HCT116 (cell line): ENCODE measurements at regions not wholly inside any gene's neighbourhood (a gene's known extent, or its start where the extent isn't known, plus 50 kb on each side); places are given as distances from the start of the nearest gene placed in this dataset.

Experiments
- ATAC-seq: fragments of 200-7000 bp; cut with Tn5 transposase; 2 replicates; pipeline ENCODE4 v1.9.1; 2020; ENCODE audit warnings: mild to moderate bottlenecking, moderate library complexity
- BruUV-seq: library from RNA; stranded (reverse); fragments of 400-500 nt; replicated peaks from 2 replicates; lab custom pipeline; 2021; lab: Mats Ljungman, UMichigan
- CTCF ChIA-PET: fragments of 300-600 bp; sonication (Branson Sonifier 250); formaldehyde crosslinking; loops from one replicate; lab custom pipeline; 2021; ENCODE audit warnings: antibody characterized with exemption; lab: Charles Lee
- POLR2A ChIA-PET: fragments of 300-600, 350-600 bp; sonication (Branson Sonifier 250); formaldehyde crosslinking; loops from one replicate; lab custom pipeline; 2021; ENCODE audit warnings: antibody characterized with exemption; lab: Charles Lee
- RAD21 ChIA-PET, 2 experiments: fragments of 300-600 bp; sonication (Branson Sonifier 250); formaldehyde crosslinking; loops; one replicate each; lab custom pipeline; 2023; ENCODE audit warnings: low total read pairs in 2 of 2; ENCODE audit not compliant: uncharacterized antibody in 2 of 2, unreplicated experiment in 2 of 2, low non-redundant PET in 1 of 2; lab: Charles Lee
- DNase-seq: peaks from one replicate; pipeline ENCODE4 v3.0.0-alpha.2; 2010; ENCODE audit warnings: low read depth, low spot score
- H2AFZ ChIP-seq: fragments of 200-600 bp; shearing (Covaris generic), sonication (generic); 2 replicates; pipeline ENCODE4 v1.6.1; 2017; ENCODE audit warnings: low read depth, mixed run types, mixed read lengths, antibody characterized with exemption, low read length; ENCODE audit not compliant: poor library complexity, severe bottlenecking
- H3K27ac ChIP-seq: 2 replicates; pipeline ENCODE4 v1.5.1; 2012; ENCODE audit warnings: low read depth, low read length
- H3K27me3 ChIP-seq: fragments of 200-600 bp; sonication (generic); 2 replicates; pipeline ENCODE4 v1.6.1; 2016; ENCODE audit warnings: mixed run types, low read length, mixed read lengths; ENCODE audit not compliant: insufficient read depth
- H3K36me3 ChIP-seq, 2 experiments: fragments of 200-500 bp in 1 of 2; fragments of 200-600 bp in 1 of 2; sonication (Bioruptor generic) in 1 of 2; sonication (generic) in 1 of 2; 2 replicates each; pipeline versions ENCODE4 v1.5.1 to v1.6.1; 2014 to 2016; ENCODE audit warnings: low read length in 2 of 2, inconsistent platforms in 1 of 2, mixed read lengths in 1 of 2, mixed run types in 1 of 2; ENCODE audit not compliant: insufficient read depth in 2 of 2, control insufficient read depth in 1 of 2
- H3K4me1 ChIP-seq, 2 experiments: fragments of 200-600 bp in 1 of 2; sonication (generic) in 1 of 2; 2 replicates each; pipeline versions ENCODE4 v1.5.1 to v1.6.1; 2012 to 2017; ENCODE audit warnings: low read length in 2 of 2, inconsistent platforms in 1 of 2, mild to moderate bottlenecking in 1 of 2, mixed read lengths in 1 of 2, mixed run types in 1 of 2, moderate library complexity in 1 of 2; ENCODE audit not compliant: insufficient read depth in 2 of 2, control insufficient read depth in 1 of 2
- H3K4me2 ChIP-seq: fragments of 200-600 bp; sonication (generic); 2 replicates; pipeline ENCODE4 v1.6.1; 2017; ENCODE audit warnings: mixed run types, low read length, mixed read lengths
- H3K4me3 ChIP-seq, 2 experiments: fragments of 200-600 bp in 1 of 2; sonication (generic) in 1 of 2; replicated peaks in 1 of 2; 2 replicates each; pipeline ENCODE4 v1.5.1; 2011 to 2016; ENCODE audit warnings: low read length in 2 of 2, control low read depth in 1 of 2, low read depth in 1 of 2, mild to moderate bottlenecking in 1 of 2, mixed read lengths in 1 of 2, mixed run types in 1 of 2
- H3K79me2 ChIP-seq: fragments of 200-600 bp; sonication (generic); 2 replicates; pipeline ENCODE4 v1.6.1; 2017; ENCODE audit warnings: mild to moderate bottlenecking, mixed run types, low read length, moderate library complexity, mixed read lengths; ENCODE audit not compliant: insufficient read depth
- H3K9ac ChIP-seq: fragments of 200-600 bp; sonication (generic); 2 replicates; pipeline ENCODE4 v1.6.1; 2016; ENCODE audit warnings: low read length, mixed read lengths
- H3K9me2 ChIP-seq: fragments of 200-600 bp; sonication (generic), shearing (Covaris generic); 2 replicates; pipeline ENCODE4 v1.6.1; 2017; ENCODE audit warnings: mixed run types, mild to moderate bottlenecking, moderate library complexity; ENCODE audit not compliant: insufficient read depth
- H3K9me3 ChIP-seq, 2 experiments: fragments of 200-500 bp in 1 of 2; fragments of 200-600 bp in 1 of 2; sonication (Bioruptor generic) in 1 of 2; sonication (generic) in 1 of 2; 2 replicates each; pipeline ENCODE4 v1.6.1; 2014 to 2017; ENCODE audit warnings: low read length in 2 of 2, mixed read lengths in 2 of 2, inconsistent platforms in 1 of 2, low read depth in 1 of 2, mild to moderate bottlenecking in 1 of 2, mixed run types in 1 of 2, moderate library complexity in 1 of 2; ENCODE audit not compliant: control insufficient read depth in 1 of 2, insufficient read depth in 1 of 2
- H4K20me1 ChIP-seq: fragments of 200-600 bp; sonication (generic), shearing (Covaris generic); 2 replicates; pipeline ENCODE4 v1.6.1; 2017; ENCODE audit warnings: mixed run types, mild to moderate bottlenecking, moderate library complexity; ENCODE audit not compliant: insufficient read depth
- CBX3 ChIP-seq: IDR thresholded peaks from 2 replicates; pipeline ENCODE4 v1.6.1; 2012; ENCODE audit warnings: low read depth
- CEBPB ChIP-seq: IDR thresholded peaks from 2 replicates; pipeline ENCODE4 v1.6.1; 2012; ENCODE audit warnings: low read depth
- EGR1 ChIP-seq: IDR thresholded peaks from 2 replicates; pipeline ENCODE4 v1.6.1; 2012; ENCODE audit warnings: low read depth
- ELF1 ChIP-seq: IDR thresholded peaks from 2 replicates; pipeline ENCODE4 v1.6.1; 2012; ENCODE audit warnings: low read depth, borderline replicate concordance
- EZH2 ChIP-seq: fragments of 200-600 bp; sonication (generic); IDR thresholded peaks from 2 replicates; pipeline ENCODE4 v1.6.1; 2017; ENCODE audit warnings: antibody characterized with exemption, mixed run types
- EZH2phosphoT487 ChIP-seq: fragments of 200-600 bp; IDR thresholded peaks from 2 replicates; pipeline ENCODE4 v1.6.1; 2018; ENCODE audit warnings: antibody characterized with exemption, borderline replicate concordance
- POLR2A ChIP-seq: IDR thresholded peaks from 2 replicates; pipeline ENCODE4 v1.7.0; 2011; ENCODE audit warnings: borderline replicate concordance; ENCODE audit not compliant: insufficient read depth, insufficient read length; ENCODE audit errors: extremely low read depth
- POLR2AphosphoS5 ChIP-seq: IDR thresholded peaks from 2 replicates; pipeline ENCODE4 v1.6.1; 2011; ENCODE audit warnings: mild to moderate bottlenecking, low read depth, low read length, moderate library complexity
- RAD21 ChIP-seq: IDR thresholded peaks from 2 replicates; pipeline ENCODE4 v1.6.1; 2012; ENCODE audit warnings: low read depth, mild to moderate bottlenecking
- SIN3A ChIP-seq: IDR thresholded peaks from 2 replicates; pipeline ENCODE4 v1.6.1; 2012; ENCODE audit warnings: low read depth
- SP1 ChIP-seq: IDR thresholded peaks from 2 replicates; pipeline ENCODE4 v1.6.1; 2012; ENCODE audit warnings: low read depth
- SRF ChIP-seq: IDR thresholded peaks from 2 replicates; pipeline ENCODE4 v1.6.1; 2012; ENCODE audit warnings: low read depth
- TCF7L2 ChIP-seq: IDR thresholded peaks from 2 replicates; pipeline ENCODE4 v1.7.0; 2011; ENCODE audit warnings: borderline replicate concordance, inconsistent platforms; ENCODE audit not compliant: insufficient read depth, insufficient read length; ENCODE audit errors: extremely low read depth
- YY1 ChIP-seq: IDR thresholded peaks from 2 replicates; pipeline ENCODE4 v1.6.1; 2011; ENCODE audit warnings: low read length, low read depth, moderate library complexity, mild to moderate bottlenecking; ENCODE audit not compliant: insufficient replicate concordance; ENCODE audit errors: extremely low read depth
- ZNF274 ChIP-seq: fragments of 200-500 bp; sonication (Bioruptor generic); IDR thresholded peaks from 2 replicates; pipeline ENCODE4 v1.6.1; 2014; ENCODE audit warnings: mild to moderate bottlenecking, low read depth, low read length, inconsistent platforms
- intact Hi-C: fragments of 100-400 bp; cut with micrococcal nuclease; formaldehyde crosslinking; loops from 2 replicates; pipeline ENCODE4 v1.10.0; 2022
- TF ChIP-seq, protein P1 (sequence below): IDR thresholded peaks from 2 replicates; pipeline ENCODE4 v1.6.1; 2012
- TF ChIP-seq, protein P2 (sequence below): IDR thresholded peaks from 2 replicates; pipeline ENCODE4 v1.6.1; 2012; ENCODE audit warnings: low read depth
- TF ChIP-seq, protein P3 (sequence below): IDR thresholded peaks from 2 replicates; pipeline ENCODE4 v1.6.1; 2011; ENCODE audit warnings: mild to moderate bottlenecking, low read length, moderate library complexity; ENCODE audit not compliant: insufficient replicate concordance; ENCODE audit errors: extremely low read depth
- TF ChIP-seq, protein P4 (sequence below), 3 experiments: fragments of 200-600 bp in 1 of 3; sonication (generic) in 1 of 3; IDR thresholded peaks in 2 of 3; conservative IDR thresholded peaks in 1 of 3; 2 replicates each; pipeline ENCODE4 v1.5.1; 2012 to 2017; ENCODE audit warnings: low read depth in 2 of 3, low read length in 2 of 3, antibody characterized with exemption in 1 of 3, borderline replicate concordance in 1 of 3, control low read depth in 1 of 3, mild to moderate bottlenecking in 1 of 3, mixed read lengths in 1 of 3, mixed run types in 1 of 3, moderate library complexity in 1 of 3; ENCODE audit not compliant: insufficient read depth in 1 of 3

DNA sequence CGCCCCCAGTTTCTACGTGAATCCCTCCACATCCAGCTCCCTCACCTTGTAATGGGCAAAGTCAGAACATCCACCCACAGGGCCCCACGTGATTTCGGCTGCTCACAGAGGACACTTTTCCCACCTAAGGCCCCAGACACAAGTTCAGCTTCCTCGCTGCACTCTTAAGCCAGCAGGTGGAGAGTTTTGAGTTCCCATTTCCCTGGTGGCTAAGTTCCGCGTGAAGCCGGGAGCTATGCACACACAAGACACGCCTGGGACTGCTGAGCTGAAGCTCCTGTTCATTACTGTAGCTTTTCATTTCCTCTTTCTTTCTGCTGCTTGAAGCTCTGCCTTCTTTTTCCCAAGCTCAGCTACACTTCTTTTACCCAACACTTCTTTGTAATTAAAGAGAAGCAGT lies 273.8 kb downstream of the NPIPA8 start:
- Histone ChIP-seq H3K9me3 (no peaks in the 10 kb centered on the region), H3K4me1 (no peaks in the 10 kb centered on the region), H4K20me1 (no peaks in the 10 kb centered on the region), H3K4me2 (no peak overlapping the region), H3K27me3 (peaks cover 40% of the 10 kb centered on the region), H3K4me3 (no peak overlapping the region), H3K9ac (no peak overlapping the region), H3K9me2 (no peaks in the 10 kb centered on the region), H3K27ac (no peak overlapping the region), H2AFZ (no peak overlapping the region), H3K79me2 (no peaks in the 10 kb centered on the region), H3K36me3 (no peaks in the 10 kb centered on the region)
- BruUV-seq, result no TSS peak
- ChIA-PET RAD21 (no interaction called here), CTCF (no interaction called here), POLR2A (no interaction called here)
- ATAC-seq (no peak), DNase-seq (no peak)
- TF ChIP-seq CBX3 (no peak), YY1 (no peak), POLR2AphosphoS5 (no peak), SRF (no peak), TCF7L2 (no peak), POLR2A (no peak), EZH2 (no peak), ZNF274 (no peak), EGR1 (no peak), SP1 (no peak), EZH2phosphoT487 (no peak), CEBPB (no peak), SIN3A (no peak), RAD21 (no peak), ELF1 (no peak)
- TF ChIP-seq, protein P1, sequence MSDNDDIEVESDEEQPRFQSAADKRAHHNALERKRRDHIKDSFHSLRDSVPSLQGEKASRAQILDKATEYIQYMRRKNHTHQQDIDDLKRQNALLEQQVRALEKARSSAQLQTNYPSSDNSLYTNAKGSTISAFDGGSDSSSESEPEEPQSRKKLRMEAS, result no peak
- TF ChIP-seq, protein P2, sequence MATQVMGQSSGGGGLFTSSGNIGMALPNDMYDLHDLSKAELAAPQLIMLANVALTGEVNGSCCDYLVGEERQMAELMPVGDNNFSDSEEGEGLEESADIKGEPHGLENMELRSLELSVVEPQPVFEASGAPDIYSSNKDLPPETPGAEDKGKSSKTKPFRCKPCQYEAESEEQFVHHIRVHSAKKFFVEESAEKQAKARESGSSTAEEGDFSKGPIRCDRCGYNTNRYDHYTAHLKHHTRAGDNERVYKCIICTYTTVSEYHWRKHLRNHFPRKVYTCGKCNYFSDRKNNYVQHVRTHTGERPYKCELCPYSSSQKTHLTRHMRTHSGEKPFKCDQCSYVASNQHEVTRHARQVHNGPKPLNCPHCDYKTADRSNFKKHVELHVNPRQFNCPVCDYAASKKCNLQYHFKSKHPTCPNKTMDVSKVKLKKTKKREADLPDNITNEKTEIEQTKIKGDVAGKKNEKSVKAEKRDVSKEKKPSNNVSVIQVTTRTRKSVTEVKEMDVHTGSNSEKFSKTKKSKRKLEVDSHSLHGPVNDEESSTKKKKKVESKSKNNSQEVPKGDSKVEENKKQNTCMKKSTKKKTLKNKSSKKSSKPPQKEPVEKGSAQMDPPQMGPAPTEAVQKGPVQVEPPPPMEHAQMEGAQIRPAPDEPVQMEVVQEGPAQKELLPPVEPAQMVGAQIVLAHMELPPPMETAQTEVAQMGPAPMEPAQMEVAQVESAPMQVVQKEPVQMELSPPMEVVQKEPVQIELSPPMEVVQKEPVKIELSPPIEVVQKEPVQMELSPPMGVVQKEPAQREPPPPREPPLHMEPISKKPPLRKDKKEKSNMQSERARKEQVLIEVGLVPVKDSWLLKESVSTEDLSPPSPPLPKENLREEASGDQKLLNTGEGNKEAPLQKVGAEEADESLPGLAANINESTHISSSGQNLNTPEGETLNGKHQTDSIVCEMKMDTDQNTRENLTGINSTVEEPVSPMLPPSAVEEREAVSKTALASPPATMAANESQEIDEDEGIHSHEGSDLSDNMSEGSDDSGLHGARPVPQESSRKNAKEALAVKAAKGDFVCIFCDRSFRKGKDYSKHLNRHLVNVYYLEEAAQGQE, result no peak
- TF ChIP-seq, protein P3, sequence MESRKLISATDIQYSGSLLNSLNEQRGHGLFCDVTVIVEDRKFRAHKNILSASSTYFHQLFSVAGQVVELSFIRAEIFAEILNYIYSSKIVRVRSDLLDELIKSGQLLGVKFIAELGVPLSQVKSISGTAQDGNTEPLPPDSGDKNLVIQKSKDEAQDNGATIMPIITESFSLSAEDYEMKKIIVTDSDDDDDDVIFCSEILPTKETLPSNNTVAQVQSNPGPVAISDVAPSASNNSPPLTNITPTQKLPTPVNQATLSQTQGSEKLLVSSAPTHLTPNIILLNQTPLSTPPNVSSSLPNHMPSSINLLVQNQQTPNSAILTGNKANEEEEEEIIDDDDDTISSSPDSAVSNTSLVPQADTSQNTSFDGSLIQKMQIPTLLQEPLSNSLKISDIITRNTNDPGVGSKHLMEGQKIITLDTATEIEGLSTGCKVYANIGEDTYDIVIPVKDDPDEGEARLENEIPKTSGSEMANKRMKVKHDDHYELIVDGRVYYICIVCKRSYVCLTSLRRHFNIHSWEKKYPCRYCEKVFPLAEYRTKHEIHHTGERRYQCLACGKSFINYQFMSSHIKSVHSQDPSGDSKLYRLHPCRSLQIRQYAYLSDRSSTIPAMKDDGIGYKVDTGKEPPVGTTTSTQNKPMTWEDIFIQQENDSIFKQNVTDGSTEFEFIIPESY, result no peak
- TF ChIP-seq, protein P4, sequence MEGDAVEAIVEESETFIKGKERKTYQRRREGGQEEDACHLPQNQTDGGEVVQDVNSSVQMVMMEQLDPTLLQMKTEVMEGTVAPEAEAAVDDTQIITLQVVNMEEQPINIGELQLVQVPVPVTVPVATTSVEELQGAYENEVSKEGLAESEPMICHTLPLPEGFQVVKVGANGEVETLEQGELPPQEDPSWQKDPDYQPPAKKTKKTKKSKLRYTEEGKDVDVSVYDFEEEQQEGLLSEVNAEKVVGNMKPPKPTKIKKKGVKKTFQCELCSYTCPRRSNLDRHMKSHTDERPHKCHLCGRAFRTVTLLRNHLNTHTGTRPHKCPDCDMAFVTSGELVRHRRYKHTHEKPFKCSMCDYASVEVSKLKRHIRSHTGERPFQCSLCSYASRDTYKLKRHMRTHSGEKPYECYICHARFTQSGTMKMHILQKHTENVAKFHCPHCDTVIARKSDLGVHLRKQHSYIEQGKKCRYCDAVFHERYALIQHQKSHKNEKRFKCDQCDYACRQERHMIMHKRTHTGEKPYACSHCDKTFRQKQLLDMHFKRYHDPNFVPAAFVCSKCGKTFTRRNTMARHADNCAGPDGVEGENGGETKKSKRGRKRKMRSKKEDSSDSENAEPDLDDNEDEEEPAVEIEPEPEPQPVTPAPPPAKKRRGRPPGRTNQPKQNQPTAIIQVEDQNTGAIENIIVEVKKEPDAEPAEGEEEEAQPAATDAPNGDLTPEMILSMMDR (IDR thresholded peaks at IDR 0.05 in 2 of 3, conservative IDR thresholded peaks at IDR 0.05 in 1 of 3; ENCODE audit: borderline replicate concordance in 1 of 3, insufficient read depth in 1 of 3, low read depth in 2 of 3, low read length in 2 of 3), result no peak
- intact Hi-C loops, result no loop called here
